Fibroblast of lung (primary cell): ENCODE measurements at regions not wholly inside any gene's neighbourhood (a gene's known extent, or its start where the extent isn't known, plus 50 kb on each side); places are given as distances from the start of the nearest gene placed in this dataset.

Experiments
- DNase-seq, 2 donors: peaks; one replicate each; pipeline versions ENCODE4 v3.0.0 to v3.0.0-alpha.2; 2010; ENCODE audit warnings: low read depth in 2 of 2
- H2AFZ ChIP-seq: 2 replicates; pipeline ENCODE4 v1.5.1; 2012; ENCODE audit warnings: low read length, control low read depth, inconsistent platforms
- H3K27ac ChIP-seq: 2 replicates; pipeline ENCODE4 v1.5.1; 2011; ENCODE audit warnings: low read length, control low read depth; ENCODE audit not compliant: insufficient read depth
- H3K27me3 ChIP-seq: 2 replicates; pipeline ENCODE4 v1.5.1; 2011; ENCODE audit warnings: mild to moderate bottlenecking, low read length; ENCODE audit not compliant: control insufficient read depth, insufficient read depth
- H3K36me3 ChIP-seq: 2 replicates; pipeline ENCODE4 v1.5.1; 2011; ENCODE audit warnings: low read length; ENCODE audit not compliant: control insufficient read depth, insufficient read depth
- H3K4me1 ChIP-seq: 2 replicates; pipeline ENCODE4 v1.5.1; 2011; ENCODE audit warnings: low read length; ENCODE audit not compliant: control insufficient read depth, insufficient read depth; ENCODE audit errors: extremely low read depth
- H3K4me2 ChIP-seq: 2 replicates; pipeline ENCODE4 v1.5.1; 2011; ENCODE audit warnings: low read length, control low read depth; ENCODE audit not compliant: insufficient read depth; ENCODE audit errors: extremely low read depth
- H3K4me3 ChIP-seq, 4 experiments: fragments of 200-600 bp in 1 of 4; sonication (generic) in 1 of 4; replicated peaks in 1 of 4; 2 replicates each; pipeline ENCODE4 v1.5.1; 2011 to 2016; ENCODE audit warnings: low read length in 4 of 4, low read depth in 3 of 4, mild to moderate bottlenecking in 3 of 4, control low read depth in 2 of 4, inconsistent platforms in 1 of 4, mixed read lengths in 1 of 4; ENCODE audit not compliant: insufficient read depth in 1 of 4; ENCODE audit errors: control extremely low read depth in 1 of 4
- H3K79me2 ChIP-seq: 2 replicates; pipeline ENCODE4 v1.5.1; 2012; ENCODE audit warnings: mild to moderate bottlenecking, low read length, inconsistent platforms; ENCODE audit not compliant: control insufficient read depth, insufficient read depth
- H3K9ac ChIP-seq: 2 replicates; pipeline ENCODE4 v1.5.1; 2011; ENCODE audit warnings: mild to moderate bottlenecking, low read length, control low read depth; ENCODE audit not compliant: insufficient read depth
- H3K9me3 ChIP-seq: 2 replicates; pipeline ENCODE4 v1.5.1; 2012; ENCODE audit warnings: low read depth, low read length; ENCODE audit not compliant: control insufficient read depth, insufficient read depth
- H4K20me1 ChIP-seq: 2 replicates; pipeline ENCODE4 v1.5.1; 2011; ENCODE audit warnings: low read length; ENCODE audit not compliant: control insufficient read depth, insufficient read depth; ENCODE audit errors: extremely low read depth
- EZH2 ChIP-seq: IDR thresholded peaks from 2 replicates; pipeline ENCODE4 v1.5.1; 2012; ENCODE audit warnings: low read length, control low read depth, mild to moderate bottlenecking; ENCODE audit errors: missing control alignments
- TF ChIP-seq, protein P1 (sequence below), 2 donors: IDR thresholded peaks in 1 of 2; conservative IDR thresholded peaks in 1 of 2; 1 replicate in 1 of 2; 2 replicates in 1 of 2; pipeline ENCODE4 v1.5.1; 2011 to 2012; ENCODE audit warnings: low read length in 2 of 2, control low read depth in 1 of 2, inconsistent platforms in 1 of 2, low read depth in 1 of 2, mild to moderate bottlenecking in 1 of 2

DNA sequence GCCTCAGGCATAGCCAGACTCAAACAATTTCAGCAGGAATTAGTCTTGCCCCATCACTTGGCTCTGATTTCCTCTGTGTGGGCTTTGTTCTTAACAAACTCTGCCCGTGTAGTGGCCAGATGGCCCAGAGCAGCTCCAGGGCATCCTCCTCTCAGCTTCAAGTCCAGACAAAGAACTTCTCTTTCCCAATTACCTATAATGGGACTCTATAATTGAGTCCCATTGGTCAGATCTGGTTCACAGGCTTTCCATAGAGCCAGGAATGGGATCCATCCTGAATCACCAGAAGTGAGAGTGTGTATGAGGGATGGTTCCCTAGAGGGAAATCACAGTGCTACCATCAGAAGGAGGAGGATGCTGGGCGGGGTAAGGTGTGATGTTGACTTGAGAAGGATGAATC is 515.8 kb downstream of the KIF4B start:
- H3K27ac ChIP-seq: no peak overlapping the region
- H3K9ac ChIP-seq: no peak overlapping the region
- H3K4me1 ChIP-seq: no peaks in the 10 kb centered on the region
- H3K79me2 ChIP-seq: no peaks in the 10 kb centered on the region
- no peaks in the 10 kb centered on the region for H3K36me3 ChIP-seq
- H4K20me1 ChIP-seq: no peaks in the 10 kb centered on the region
- H3K4me3 ChIP-seq: no peak overlapping the region
- H2AFZ ChIP-seq: no peak overlapping the region
- H3K27me3 ChIP-seq: no peaks in the 10 kb centered on the region
- no peak overlapping the region for H3K4me2 ChIP-seq
- H3K9me3 ChIP-seq: no peaks in the 10 kb centered on the region
- no peak for TF ChIP-seq EZH2
- TF ChIP-seq, protein P1, sequence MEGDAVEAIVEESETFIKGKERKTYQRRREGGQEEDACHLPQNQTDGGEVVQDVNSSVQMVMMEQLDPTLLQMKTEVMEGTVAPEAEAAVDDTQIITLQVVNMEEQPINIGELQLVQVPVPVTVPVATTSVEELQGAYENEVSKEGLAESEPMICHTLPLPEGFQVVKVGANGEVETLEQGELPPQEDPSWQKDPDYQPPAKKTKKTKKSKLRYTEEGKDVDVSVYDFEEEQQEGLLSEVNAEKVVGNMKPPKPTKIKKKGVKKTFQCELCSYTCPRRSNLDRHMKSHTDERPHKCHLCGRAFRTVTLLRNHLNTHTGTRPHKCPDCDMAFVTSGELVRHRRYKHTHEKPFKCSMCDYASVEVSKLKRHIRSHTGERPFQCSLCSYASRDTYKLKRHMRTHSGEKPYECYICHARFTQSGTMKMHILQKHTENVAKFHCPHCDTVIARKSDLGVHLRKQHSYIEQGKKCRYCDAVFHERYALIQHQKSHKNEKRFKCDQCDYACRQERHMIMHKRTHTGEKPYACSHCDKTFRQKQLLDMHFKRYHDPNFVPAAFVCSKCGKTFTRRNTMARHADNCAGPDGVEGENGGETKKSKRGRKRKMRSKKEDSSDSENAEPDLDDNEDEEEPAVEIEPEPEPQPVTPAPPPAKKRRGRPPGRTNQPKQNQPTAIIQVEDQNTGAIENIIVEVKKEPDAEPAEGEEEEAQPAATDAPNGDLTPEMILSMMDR (conservative IDR thresholded peaks at IDR 0.05 in 1 of 2, IDR thresholded peaks at IDR 0.05 in 1 of 2; ENCODE audit: low read depth in 1 of 2, low read length in 2 of 2): no peak
- DNase-seq: peak in 1 of 2 donors; percentile 4

DNA sequence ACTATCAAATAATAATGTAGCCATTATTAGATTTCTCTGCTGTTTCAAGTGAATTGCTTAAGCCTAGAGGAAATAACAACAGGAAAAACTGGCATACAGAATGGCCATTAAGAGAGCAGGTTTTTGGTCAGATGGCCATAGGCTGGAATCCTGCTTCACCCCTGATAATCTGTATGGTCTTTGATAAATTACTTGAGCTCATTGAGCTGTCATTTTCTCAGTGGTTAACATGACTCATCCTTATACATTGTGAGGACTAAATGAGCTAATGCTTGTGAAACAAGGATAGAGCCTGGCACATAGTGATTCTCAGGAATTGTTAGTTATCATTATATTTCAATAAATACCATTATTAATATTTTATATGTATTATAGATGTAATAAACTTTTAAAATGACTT is 516.5 kb downstream of the KIF4B start:
- no peak for TF ChIP-seq EZH2
- TF ChIP-seq, protein P1 (conservative IDR thresholded peaks at IDR 0.05 in 1 of 2, IDR thresholded peaks at IDR 0.05 in 1 of 2; ENCODE audit: low read depth in 1 of 2, low read length in 2 of 2): no peak
- Histone ChIP-seq H3K79me2 (no peaks in the 10 kb centered on the region), H3K4me3 (no peak overlapping the region), H3K9me3 (no peaks in the 10 kb centered on the region), H3K9ac (no peak overlapping the region), H3K36me3 (no peaks in the 10 kb centered on the region), H3K4me1 (no peaks in the 10 kb centered on the region), H4K20me1 (no peaks in the 10 kb centered on the region), H3K27me3 (no peaks in the 10 kb centered on the region), H2AFZ (no peak overlapping the region), H3K27ac (no peak overlapping the region), H3K4me2 (no peak overlapping the region)
- peak; percentile 25 to 29 for DNase-seq

DNA sequence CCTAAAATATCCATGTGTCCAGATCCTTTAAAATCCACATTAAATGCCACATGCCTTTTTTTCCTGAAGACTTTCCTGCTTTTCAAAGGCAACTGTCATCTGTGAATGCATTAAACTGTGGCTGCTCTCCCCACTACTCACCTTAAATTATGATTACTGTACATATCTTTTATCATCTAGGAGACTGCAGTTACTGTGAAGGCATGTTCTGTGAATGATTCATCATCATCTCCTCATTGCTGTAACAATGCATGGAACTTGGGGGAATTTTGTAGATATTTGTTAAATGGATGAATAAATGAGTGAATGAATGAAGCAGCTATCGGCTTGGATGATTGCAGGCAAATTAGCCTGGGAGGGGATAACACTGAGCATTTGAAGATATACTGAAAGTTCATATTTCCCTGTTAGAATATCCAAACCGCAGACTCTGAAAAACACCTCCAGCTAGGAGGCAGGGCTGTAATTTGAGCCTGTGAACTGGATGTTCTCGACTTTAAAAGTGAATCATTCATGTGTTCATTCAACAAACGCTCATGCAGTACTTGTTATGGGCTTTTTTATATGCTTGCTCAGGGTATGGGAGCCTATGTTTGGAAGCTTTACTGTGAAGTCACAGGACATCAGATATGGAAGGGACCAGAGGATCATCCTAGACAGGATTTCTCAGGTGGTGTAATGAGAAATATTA is 519.2 kb downstream of the KIF4B start:
- Histone ChIP-seq H3K9ac (no peak overlapping the region), H3K4me3 (no peak overlapping the region), H4K20me1 (no peaks in the 10 kb centered on the region), H2AFZ (no peak overlapping the region), H3K27me3 (no peaks in the 10 kb centered on the region), H3K4me1 (no peaks in the 10 kb centered on the region), H3K9me3 (no peaks in the 10 kb centered on the region), H3K79me2 (no peaks in the 10 kb centered on the region), H3K4me2 (no peak overlapping the region), H3K27ac (no peak overlapping the region), H3K36me3 (no peaks in the 10 kb centered on the region)
- DNase-seq: peak; percentile 14 to 42
- no peak for TF ChIP-seq EZH2
- TF ChIP-seq, protein P1 (conservative IDR thresholded peaks at IDR 0.05 in 1 of 2, IDR thresholded peaks at IDR 0.05 in 1 of 2; ENCODE audit: low read depth in 1 of 2, low read length in 2 of 2): no peak
